GM12801 (cell line): ENCODE measurements at regions not wholly inside any gene's neighbourhood (a gene's known extent, or its start where the extent isn't known, plus 50 kb on each side); places are given as distances from the start of the nearest gene placed in this dataset.

Source experiments
- CTCF ChIP-seq: IDR thresholded peaks from one replicate; pipeline ENCODE4 v1.5.1; 2011; ENCODE audit warnings: control low read depth; ENCODE audit not compliant: insufficient read length; ENCODE audit errors: extremely low read depth

- no peak for TF ChIP-seq CTCF
Observed at GRCh38 chr3:151935446-151935845, 62.0 kb downstream of the SUCNR1 start.

- TF ChIP-seq CTCF, result no peak
Observed at GRCh38 chr3:151940481-151940880, 67.0 kb downstream of the SUCNR1 start.

- no peak for TF ChIP-seq CTCF
Observed at GRCh38 chr3:151943539-151943938, 70.1 kb downstream of the SUCNR1 start.

GRCh38 chr3:151944356-151944755 lies 70.9 kb downstream of the SUCNR1 start:
- TF ChIP-seq CTCF, result no peak

GRCh38 chr3:151946606-151947005 lies 73.2 kb downstream of the SUCNR1 start:
- TF ChIP-seq CTCF, result no peak

GRCh38 chr3:151949706-151950105 lies 76.3 kb downstream of the SUCNR1 start:
- no peak for TF ChIP-seq CTCF

GRCh38 chr3:151955356-151955755 lies 81.9 kb downstream of the SUCNR1 start:
- no peak for TF ChIP-seq CTCF
